ENCODE measurements at regions not wholly inside any gene's neighbourhood (a gene's known extent, or its start where the extent isn't known, plus 50 kb on each side); places are given as distances from the start of the nearest gene placed in this dataset.

- TF ChIP-seq TAF1 (IDR thresholded peaks at IDR 0.05; ENCODE audit: borderline replicate concordance, insufficient read depth, low read length) (no peak), REST (IDR thresholded peaks at IDR 0.05; ENCODE audit: insufficient read depth in 1 of 2, low read depth in 2 of 2, low read length in 2 of 2) (no peak), FOXP2 (optimal IDR thresholded peaks at IDR 0.05; ENCODE audit: borderline replicate concordance, extremely low read depth, extremely low read length, insufficient read depth) (no peak), POLR2AphosphoS5 (IDR thresholded peaks at IDR 0.05; ENCODE audit: low read depth, low read length) (no peak), SIN3A (IDR thresholded peaks at IDR 0.05; ENCODE audit: borderline replicate concordance, insufficient read depth, low read length) (no peak)
Observed at GRCh38 chr18:70405052-70405451, 116.2 kb downstream of the SOCS6 start.

GRCh38 chr18:70400476-70400875 is 111.6 kb downstream of the SOCS6 start:
- no peak for TF ChIP-seq TAF1 (IDR thresholded peaks at IDR 0.05; ENCODE audit: borderline replicate concordance, insufficient read depth, low read length)

- TF ChIP-seq POLR2AphosphoS5 (IDR thresholded peaks at IDR 0.05; ENCODE audit: low read depth, low read length) (no peak), FOXP2 (optimal IDR thresholded peaks at IDR 0.05; ENCODE audit: borderline replicate concordance, extremely low read depth, extremely low read length, insufficient read depth) (no peak), REST (IDR thresholded peaks at IDR 0.05; ENCODE audit: insufficient read depth in 1 of 2, low read depth in 2 of 2, low read length in 2 of 2) (no peak), SIN3A (IDR thresholded peaks at IDR 0.05; ENCODE audit: borderline replicate concordance, insufficient read depth, low read length) (no peak), TAF1 (IDR thresholded peaks at IDR 0.05; ENCODE audit: borderline replicate concordance, insufficient read depth, low read length) (no peak)
Observed at GRCh38 chr18:70398076-70398475, 109.2 kb downstream of the SOCS6 start.

- TF ChIP-seq TAF1 (IDR thresholded peaks at IDR 0.05; ENCODE audit: borderline replicate concordance, insufficient read depth, low read length) (no peak), REST (IDR thresholded peaks at IDR 0.05; ENCODE audit: insufficient read depth in 1 of 2, low read depth in 2 of 2, low read length in 2 of 2) (no peak), SIN3A (IDR thresholded peaks at IDR 0.05; ENCODE audit: borderline replicate concordance, insufficient read depth, low read length) (no peak), FOXP2 (optimal IDR thresholded peaks at IDR 0.05; ENCODE audit: borderline replicate concordance, extremely low read depth, extremely low read length, insufficient read depth) (no peak), POLR2AphosphoS5 (IDR thresholded peaks at IDR 0.05; ENCODE audit: low read depth, low read length) (no peak)
Observed at GRCh38 chr18:70397259-70397925, 108.5 kb downstream of the SOCS6 start.

GRCh38 chr18:70394672-70395071 is 105.8 kb downstream of the SOCS6 start:
- TF ChIP-seq SIN3A (IDR thresholded peaks at IDR 0.05; ENCODE audit: borderline replicate concordance, insufficient read depth, low read length): no peak
- TF ChIP-seq TAF1 (IDR thresholded peaks at IDR 0.05; ENCODE audit: borderline replicate concordance, insufficient read depth, low read length): no peak
- TF ChIP-seq POLR2AphosphoS5 (IDR thresholded peaks at IDR 0.05; ENCODE audit: low read depth, low read length): no peak
- TF ChIP-seq REST (IDR thresholded peaks at IDR 0.05; ENCODE audit: insufficient read depth in 1 of 2, low read depth in 2 of 2, low read length in 2 of 2): no peak
- no peak for TF ChIP-seq FOXP2 (optimal IDR thresholded peaks at IDR 0.05; ENCODE audit: borderline replicate concordance, extremely low read depth, extremely low read length, insufficient read depth)

All from PFSK-1 (cell line).